A673 (cell line): ENCODE measurements at regions not wholly inside any gene's neighbourhood (a gene's known extent, or its start where the extent isn't known, plus 50 kb on each side); places are given as distances from the start of the nearest gene placed in this dataset.

Source experiments
- EZH2 ChIP-seq: fragments of 200-600 bp; sonication (generic); IDR thresholded peaks from 2 replicates; pipeline ENCODE4 v1.6.1; 2017; ENCODE audit warnings: borderline replicate concordance, low read depth, mild to moderate bottlenecking, mixed read lengths, antibody characterized with exemption, low read length; ENCODE audit not compliant: poor library complexity, severe bottlenecking
- TF ChIP-seq, protein P1 (sequence below): fragments of 300-800, 200-600 bp; sonication (generic); conservative IDR thresholded peaks from 2 replicates; pipeline ENCODE4 v1.5.1; 2017; ENCODE audit warnings: low read depth, mild to moderate bottlenecking, antibody characterized with exemption, low read length, moderate library complexity, mixed read lengths

DNA sequence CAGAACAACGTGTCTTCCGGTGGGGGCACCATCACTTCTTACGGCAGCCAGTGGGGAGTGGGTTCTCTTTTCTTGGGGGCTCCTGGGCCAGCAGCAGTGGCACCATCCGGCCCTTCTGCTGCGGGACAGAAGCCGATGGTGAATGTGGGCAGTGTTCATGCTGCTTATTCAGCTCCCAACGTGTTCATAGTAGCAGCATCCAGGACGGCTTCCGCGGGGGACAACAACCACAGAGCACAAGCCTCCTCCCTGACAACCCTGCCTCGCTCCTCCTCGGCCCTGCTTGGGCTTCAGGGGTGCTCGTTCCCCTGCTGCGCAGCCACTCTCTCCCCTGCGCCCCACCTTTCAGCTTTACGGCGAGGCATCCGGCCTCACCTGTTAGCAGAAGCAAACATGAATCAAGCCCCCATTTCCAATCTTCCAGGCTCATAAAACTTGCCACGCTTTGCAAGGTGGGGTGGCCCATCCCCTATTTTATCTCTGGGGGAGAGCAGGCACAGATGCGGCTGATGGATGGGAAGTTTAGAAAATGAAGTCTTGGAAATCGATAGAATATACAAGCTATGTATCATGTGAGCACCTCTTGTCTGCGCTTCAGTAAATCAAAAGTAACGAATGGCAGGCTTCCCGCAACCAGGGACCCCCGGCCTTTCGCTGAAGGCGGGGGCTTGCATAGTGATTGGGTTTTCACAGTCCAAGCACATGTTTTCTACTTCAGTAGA is 191.8 kb upstream of the NECTIN1 start:
- TF ChIP-seq, protein P1, sequence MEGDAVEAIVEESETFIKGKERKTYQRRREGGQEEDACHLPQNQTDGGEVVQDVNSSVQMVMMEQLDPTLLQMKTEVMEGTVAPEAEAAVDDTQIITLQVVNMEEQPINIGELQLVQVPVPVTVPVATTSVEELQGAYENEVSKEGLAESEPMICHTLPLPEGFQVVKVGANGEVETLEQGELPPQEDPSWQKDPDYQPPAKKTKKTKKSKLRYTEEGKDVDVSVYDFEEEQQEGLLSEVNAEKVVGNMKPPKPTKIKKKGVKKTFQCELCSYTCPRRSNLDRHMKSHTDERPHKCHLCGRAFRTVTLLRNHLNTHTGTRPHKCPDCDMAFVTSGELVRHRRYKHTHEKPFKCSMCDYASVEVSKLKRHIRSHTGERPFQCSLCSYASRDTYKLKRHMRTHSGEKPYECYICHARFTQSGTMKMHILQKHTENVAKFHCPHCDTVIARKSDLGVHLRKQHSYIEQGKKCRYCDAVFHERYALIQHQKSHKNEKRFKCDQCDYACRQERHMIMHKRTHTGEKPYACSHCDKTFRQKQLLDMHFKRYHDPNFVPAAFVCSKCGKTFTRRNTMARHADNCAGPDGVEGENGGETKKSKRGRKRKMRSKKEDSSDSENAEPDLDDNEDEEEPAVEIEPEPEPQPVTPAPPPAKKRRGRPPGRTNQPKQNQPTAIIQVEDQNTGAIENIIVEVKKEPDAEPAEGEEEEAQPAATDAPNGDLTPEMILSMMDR = no peak
- TF ChIP-seq EZH2 = no peak
